ENCODE measurements at regions not wholly inside any gene's neighbourhood (a gene's known extent, or its start where the extent isn't known, plus 50 kb on each side); places are given as distances from the start of the nearest gene placed in this dataset.

GRCh38 chr7:156065400-156065799 is 253.1 kb upstream of the SHH start:
- ChIA-PET CTCF (interaction anchor here (0.5 kb wide), 1 partner anchor 465 kb away, joined by 3 read pairs; no protein-coding TSS in a partner anchor), POLR2A (no interaction called here)
- Histone ChIP-seq H3K4me1 (peaks cover 18% of the 10 kb centered on the region), H3K36me3 (ENCODE audit: control insufficient read depth, insufficient read depth, low read length) (no peaks in the 10 kb centered on the region), H3K27me3 (replicated peaks; ENCODE audit: control insufficient read depth, insufficient read depth, low read length) (no peaks in the 10 kb centered on the region), H3K4me3 (ENCODE audit: low read depth, low read length) (no peak overlapping the region), H3K9me3 (no peaks in the 10 kb centered on the region)
- peak overlapping the region; percentile 59 for H3K4me3 Mint-ChIP-seq (ENCODE audit: unreplicated experiment)
- peaks cover 21% of the 10 kb centered on the region for H3K4me1 Mint-ChIP-seq (ENCODE audit: low read depth, unreplicated experiment)
- TF ChIP-seq CTCF (IDR thresholded peaks at IDR 0.05; ENCODE audit: insufficient read depth in 1 of 2, low read depth in 1 of 2, low read length in 1 of 2, severe bottlenecking in 1 of 2, unreplicated experiment in 1 of 2) = no peak
- H3K27me3 Mint-ChIP-seq (ENCODE audit: insufficient read depth, unreplicated experiment) = no peaks in the 10 kb centered on the region
- DNase-seq = peak in 1 of 2 experiments; percentile 20
- H3K9me3 Mint-ChIP-seq (ENCODE audit: unreplicated experiment) = peaks cover 28% of the 10 kb centered on the region
- H3K27ac Mint-ChIP-seq (ENCODE audit: unreplicated experiment) = peak overlapping the region; percentile 85
- no peaks in the 10 kb centered on the region for H3K36me3 Mint-ChIP-seq (ENCODE audit: insufficient read depth, unreplicated experiment)
- BruUV-seq (replicated peaks) = no TSS peak
- intact Hi-C loops (cut with micrococcal nuclease; ENCODE audit: unreplicated experiment) = no loop called here

- Mint-ChIP-seq H3K27ac (ENCODE audit: unreplicated experiment) (peak overlapping the region; percentile 85), H3K4me3 (ENCODE audit: unreplicated experiment) (peak overlapping the region; percentile 59), H3K9me3 (ENCODE audit: unreplicated experiment) (peaks cover 33% of the 10 kb centered on the region), H3K4me1 (ENCODE audit: low read depth, unreplicated experiment) (peaks cover 21% of the 10 kb centered on the region), H3K36me3 (ENCODE audit: insufficient read depth, unreplicated experiment) (no peaks in the 10 kb centered on the region), H3K27me3 (ENCODE audit: insufficient read depth, unreplicated experiment) (no peaks in the 10 kb centered on the region)
- ChIA-PET POLR2A (interaction anchor here (0.6 kb wide), 1 partner anchor 550 kb away, joined by 5 read pairs; no protein-coding TSS in a partner anchor), CTCF (interaction anchor here (0.5 kb wide), 1 partner anchor 465 kb away, joined by 3 read pairs; no protein-coding TSS in a partner anchor)
- Histone ChIP-seq H3K4me3 (ENCODE audit: low read depth, low read length) (no peak overlapping the region), H3K9me3 (no peaks in the 10 kb centered on the region), H3K27me3 (replicated peaks; ENCODE audit: control insufficient read depth, insufficient read depth, low read length) (no peaks in the 10 kb centered on the region), H3K4me1 (peaks cover 18% of the 10 kb centered on the region), H3K36me3 (ENCODE audit: control insufficient read depth, insufficient read depth, low read length) (no peaks in the 10 kb centered on the region)
- DNase-seq = peak; percentile 60 to 63
- intact Hi-C loops (cut with micrococcal nuclease; ENCODE audit: unreplicated experiment) = no loop called here
- BruUV-seq (replicated peaks) = no TSS peak
- TF ChIP-seq CTCF (IDR thresholded peaks at IDR 0.05; ENCODE audit: insufficient read depth in 1 of 2, low read depth in 1 of 2, low read length in 1 of 2, severe bottlenecking in 1 of 2, unreplicated experiment in 1 of 2) = no peak
Observed at GRCh38 chr7:156064971-156065386, 252.7 kb upstream of the SHH start.

GRCh38 chr7:156063241-156063810 is 251.1 kb upstream of the SHH start:
- no peak overlapping the region for H3K4me3 Mint-ChIP-seq (ENCODE audit: unreplicated experiment)
- POLR2A ChIA-PET = no interaction called here
- CTCF ChIA-PET = no interaction called here
- Histone ChIP-seq H3K4me3 (ENCODE audit: low read depth, low read length) (no peak overlapping the region), H3K27me3 (replicated peaks; ENCODE audit: control insufficient read depth, insufficient read depth, low read length) (no peaks in the 10 kb centered on the region), H3K4me1 (peaks cover 18% of the 10 kb centered on the region), H3K9me3 (no peaks in the 10 kb centered on the region), H3K36me3 (ENCODE audit: control insufficient read depth, insufficient read depth, low read length) (no peaks in the 10 kb centered on the region)
- no peaks in the 10 kb centered on the region for H3K36me3 Mint-ChIP-seq (ENCODE audit: insufficient read depth, unreplicated experiment)
- no TSS peak for BruUV-seq (replicated peaks)
- H3K27me3 Mint-ChIP-seq (ENCODE audit: insufficient read depth, unreplicated experiment) = no peaks in the 10 kb centered on the region
- H3K27ac Mint-ChIP-seq (ENCODE audit: unreplicated experiment) = peak overlapping the region; percentile 85
- peaks cover 21% of the 10 kb centered on the region for H3K4me1 Mint-ChIP-seq (ENCODE audit: low read depth, unreplicated experiment)
- no peak for TF ChIP-seq CTCF (IDR thresholded peaks at IDR 0.05; ENCODE audit: insufficient read depth in 1 of 2, low read depth in 1 of 2, low read length in 1 of 2, severe bottlenecking in 1 of 2, unreplicated experiment in 1 of 2)
- H3K9me3 Mint-ChIP-seq (ENCODE audit: unreplicated experiment) = peaks cover 35% of the 10 kb centered on the region
- no peak for DNase-seq
- intact Hi-C loops (cut with micrococcal nuclease; ENCODE audit: unreplicated experiment) = no loop called here
